ENCODE measurements at regions not wholly inside any gene's neighbourhood (a gene's known extent, or its start where the extent isn't known, plus 50 kb on each side); places are given as distances from the start of the nearest gene placed in this dataset.
"Not testable (repeated sequence)": the region's sequence is repeated elsewhere in the genome, so short reads cannot be mapped to it uniquely, and the experiment has no call there.

DNA sequence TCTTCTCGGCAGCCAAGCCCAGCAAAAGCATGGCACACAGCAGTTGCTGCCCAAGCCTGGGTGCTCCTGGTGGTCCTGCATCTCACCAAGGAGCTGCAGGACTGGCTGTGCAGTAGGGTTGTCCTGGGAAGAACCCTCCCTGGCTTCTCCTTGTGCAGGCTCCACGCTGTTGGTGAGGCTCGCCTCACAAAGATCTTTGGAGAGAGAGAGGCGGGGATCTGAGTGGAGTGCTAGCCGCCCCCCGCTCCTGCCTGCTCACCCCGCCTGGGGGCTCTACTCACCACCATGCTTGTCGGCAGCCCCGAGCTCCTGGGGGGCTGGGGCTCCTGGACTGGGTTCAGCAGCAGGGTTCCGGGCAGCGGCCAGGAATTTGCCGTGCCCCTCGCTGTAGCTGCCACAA is 55.8 kb downstream of the GOLGA8B start:
- TF ChIP-seq, protein P1, sequence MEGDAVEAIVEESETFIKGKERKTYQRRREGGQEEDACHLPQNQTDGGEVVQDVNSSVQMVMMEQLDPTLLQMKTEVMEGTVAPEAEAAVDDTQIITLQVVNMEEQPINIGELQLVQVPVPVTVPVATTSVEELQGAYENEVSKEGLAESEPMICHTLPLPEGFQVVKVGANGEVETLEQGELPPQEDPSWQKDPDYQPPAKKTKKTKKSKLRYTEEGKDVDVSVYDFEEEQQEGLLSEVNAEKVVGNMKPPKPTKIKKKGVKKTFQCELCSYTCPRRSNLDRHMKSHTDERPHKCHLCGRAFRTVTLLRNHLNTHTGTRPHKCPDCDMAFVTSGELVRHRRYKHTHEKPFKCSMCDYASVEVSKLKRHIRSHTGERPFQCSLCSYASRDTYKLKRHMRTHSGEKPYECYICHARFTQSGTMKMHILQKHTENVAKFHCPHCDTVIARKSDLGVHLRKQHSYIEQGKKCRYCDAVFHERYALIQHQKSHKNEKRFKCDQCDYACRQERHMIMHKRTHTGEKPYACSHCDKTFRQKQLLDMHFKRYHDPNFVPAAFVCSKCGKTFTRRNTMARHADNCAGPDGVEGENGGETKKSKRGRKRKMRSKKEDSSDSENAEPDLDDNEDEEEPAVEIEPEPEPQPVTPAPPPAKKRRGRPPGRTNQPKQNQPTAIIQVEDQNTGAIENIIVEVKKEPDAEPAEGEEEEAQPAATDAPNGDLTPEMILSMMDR (IDR thresholded peaks at IDR 0.05), result not testable (repeated sequence)
- not testable (repeated sequence) for TF ChIP-seq POLR2A (IDR thresholded peaks at IDR 0.05; ENCODE audit: low read depth); POLR2AphosphoS5 (IDR thresholded peaks at IDR 0.05); EP300 (IDR thresholded peaks at IDR 0.05)

Measured in esophagus muscularis mucosa (tissue), 4 donors.